ENCODE measurements at regions not wholly inside any gene's neighbourhood (a gene's known extent, or its start where the extent isn't known, plus 50 kb on each side); places are given as distances from the start of the nearest gene placed in this dataset.

DNA sequence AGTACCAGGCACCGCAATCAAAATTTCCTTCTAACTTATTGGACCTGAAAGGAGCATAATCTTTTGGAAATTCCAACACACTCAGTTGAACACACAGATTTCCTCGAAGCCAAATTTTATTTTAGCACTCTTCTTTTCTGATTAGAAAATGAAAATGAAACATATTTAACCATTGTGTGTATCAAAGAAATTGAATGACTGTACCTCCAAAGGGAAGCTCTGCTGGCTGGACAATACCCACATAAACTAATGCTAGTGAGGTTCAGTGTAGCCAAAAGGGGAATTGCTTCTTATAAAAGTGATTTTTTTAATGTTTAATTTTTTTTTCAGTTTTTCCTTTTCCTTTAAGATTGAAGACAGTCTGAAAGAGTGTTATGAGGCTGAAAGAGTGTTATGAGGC, 239.6 kb upstream of the NREP start:
- no peak for TF ChIP-seq EZH2 (IDR thresholded peaks at IDR 0.05; ENCODE audit: borderline replicate concordance, low read depth, low read length, severe bottlenecking)
- TF ChIP-seq, protein P1, sequence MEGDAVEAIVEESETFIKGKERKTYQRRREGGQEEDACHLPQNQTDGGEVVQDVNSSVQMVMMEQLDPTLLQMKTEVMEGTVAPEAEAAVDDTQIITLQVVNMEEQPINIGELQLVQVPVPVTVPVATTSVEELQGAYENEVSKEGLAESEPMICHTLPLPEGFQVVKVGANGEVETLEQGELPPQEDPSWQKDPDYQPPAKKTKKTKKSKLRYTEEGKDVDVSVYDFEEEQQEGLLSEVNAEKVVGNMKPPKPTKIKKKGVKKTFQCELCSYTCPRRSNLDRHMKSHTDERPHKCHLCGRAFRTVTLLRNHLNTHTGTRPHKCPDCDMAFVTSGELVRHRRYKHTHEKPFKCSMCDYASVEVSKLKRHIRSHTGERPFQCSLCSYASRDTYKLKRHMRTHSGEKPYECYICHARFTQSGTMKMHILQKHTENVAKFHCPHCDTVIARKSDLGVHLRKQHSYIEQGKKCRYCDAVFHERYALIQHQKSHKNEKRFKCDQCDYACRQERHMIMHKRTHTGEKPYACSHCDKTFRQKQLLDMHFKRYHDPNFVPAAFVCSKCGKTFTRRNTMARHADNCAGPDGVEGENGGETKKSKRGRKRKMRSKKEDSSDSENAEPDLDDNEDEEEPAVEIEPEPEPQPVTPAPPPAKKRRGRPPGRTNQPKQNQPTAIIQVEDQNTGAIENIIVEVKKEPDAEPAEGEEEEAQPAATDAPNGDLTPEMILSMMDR (IDR thresholded peaks at IDR 0.05; ENCODE audit: extremely low read depth in 1 of 2, insufficient read depth in 1 of 2, low read depth in 1 of 2, low read length in 2 of 2), result no peak
